Osteocyte (in vitro differentiated cells): ENCODE measurements at regions not wholly inside any gene's neighbourhood (a gene's known extent, or its start where the extent isn't known, plus 50 kb on each side); places are given as distances from the start of the nearest gene placed in this dataset.

Experiments used
- DNase-seq: peaks from one replicate; pipeline ENCODE4 v3.0.0; 2021; ENCODE audit warnings: mixed read lengths; ENCODE audit not compliant: unreplicated experiment; ENCODE audit errors: extremely low spot score
- H3K27ac Mint-ChIP-seq: one replicate; pipeline ENCODE4 v1.8.0; 2021; ENCODE audit warnings: mild to moderate bottlenecking, mixed read lengths; ENCODE audit not compliant: unreplicated experiment
- H3K27me3 Mint-ChIP-seq: one replicate; pipeline ENCODE4 v1.8.0; 2021; ENCODE audit warnings: mixed read lengths; ENCODE audit not compliant: unreplicated experiment
- H3K36me3 Mint-ChIP-seq: one replicate; pipeline ENCODE4 v1.8.0; 2021; ENCODE audit warnings: mixed read lengths; ENCODE audit not compliant: unreplicated experiment
- H3K4me1 Mint-ChIP-seq: one replicate; pipeline ENCODE4 v1.8.0; 2021; ENCODE audit warnings: mixed read lengths; ENCODE audit not compliant: unreplicated experiment
- H3K4me3 Mint-ChIP-seq: one replicate; pipeline ENCODE4 v1.8.0; 2021; ENCODE audit warnings: mild to moderate bottlenecking, moderate library complexity, mixed read lengths; ENCODE audit not compliant: unreplicated experiment
- H3K9me3 Mint-ChIP-seq: one replicate; pipeline ENCODE4 v1.8.0; 2021; ENCODE audit warnings: mixed read lengths; ENCODE audit not compliant: unreplicated experiment
- CTCF ChIP-seq: fragments of 200-600 bp; sonication (generic); IDR thresholded peaks from 2 replicates; pipeline ENCODE4 v1.5.0; 2021; ENCODE audit warnings: antibody characterized with exemption, mild to moderate bottlenecking, moderate library complexity

- Mint-ChIP-seq H3K27me3 (no peaks in the 10 kb centered on the region), H3K36me3 (peaks cover 4% of the 10 kb centered on the region), H3K27ac (no peak overlapping the region)
Measured at GRCh38 chr1:60173729-60174505, 100.3 kb upstream of the C1orf87 start.

GRCh38 chr1:60173006-60173405 lies 99.4 kb upstream of the C1orf87 start:
- DNase-seq = no peak
- peaks cover 16% of the 10 kb centered on the region for H3K9me3 Mint-ChIP-seq
- H3K27ac Mint-ChIP-seq = no peak overlapping the region
- no peak for TF ChIP-seq CTCF
- no peak overlapping the region for H3K4me3 Mint-ChIP-seq
- no peaks in the 10 kb centered on the region for H3K27me3 Mint-ChIP-seq
- H3K36me3 Mint-ChIP-seq = peaks cover 4% of the 10 kb centered on the region
- H3K4me1 Mint-ChIP-seq = peaks cover 42% of the 10 kb centered on the region

More at GRCh38 chr1:60173729-60174505, 100.3 kb upstream of the C1orf87 start:
- DNase-seq = no peak
- Mint-ChIP-seq H3K4me1 (peaks cover 34% of the 10 kb centered on the region), H3K9me3 (peaks cover 16% of the 10 kb centered on the region), H3K4me3 (no peak overlapping the region)
- TF ChIP-seq CTCF = no peak

- Mint-ChIP-seq H3K36me3 (peaks cover 4% of the 10 kb centered on the region), H3K27ac (peak overlapping the region; percentile 71), H3K4me3 (no peak overlapping the region), H3K9me3 (peaks cover 16% of the 10 kb centered on the region), H3K4me1 (peaks cover 44% of the 10 kb centered on the region), H3K27me3 (no peaks in the 10 kb centered on the region)
- DNase-seq = no peak
- TF ChIP-seq CTCF = peak; percentile 37
Measured at GRCh38 chr1:60171801-60172200, 98.2 kb upstream of the C1orf87 start.

- Mint-ChIP-seq H3K27ac (peak overlapping the region; percentile 28), H3K4me1 (peaks cover 36% of the 10 kb centered on the region), H3K27me3 (no peaks in the 10 kb centered on the region), H3K9me3 (peaks cover 16% of the 10 kb centered on the region), H3K36me3 (peaks cover 4% of the 10 kb centered on the region), H3K4me3 (no peak overlapping the region)
- DNase-seq = no peak
- peak; percentile 19 for TF ChIP-seq CTCF
Measured at GRCh38 chr1:60170709-60171108, 97.1 kb upstream of the C1orf87 start.

GRCh38 chr1:60169206-60169605 lies 95.6 kb upstream of the C1orf87 start:
- no peak for DNase-seq
- peaks cover 34% of the 10 kb centered on the region for H3K4me1 Mint-ChIP-seq
- H3K4me3 Mint-ChIP-seq = no peak overlapping the region
- H3K36me3 Mint-ChIP-seq = peaks cover 4% of the 10 kb centered on the region
- H3K27ac Mint-ChIP-seq = no peak overlapping the region
- H3K27me3 Mint-ChIP-seq = no peaks in the 10 kb centered on the region
- TF ChIP-seq CTCF = no peak
- H3K9me3 Mint-ChIP-seq = peaks cover 9% of the 10 kb centered on the region
